ENCODE measurements at regions not wholly inside any gene's neighbourhood (a gene's known extent, or its start where the extent isn't known, plus 50 kb on each side); places are given as distances from the start of the nearest gene placed in this dataset.
A peak's percentile ranks its signal among the peaks of the same experiment; 100 is the strongest.
"Not testable (repeated sequence)": the region's sequence is repeated elsewhere in the genome, so short reads cannot be mapped to it uniquely, and the experiment has no call there.

DNA sequence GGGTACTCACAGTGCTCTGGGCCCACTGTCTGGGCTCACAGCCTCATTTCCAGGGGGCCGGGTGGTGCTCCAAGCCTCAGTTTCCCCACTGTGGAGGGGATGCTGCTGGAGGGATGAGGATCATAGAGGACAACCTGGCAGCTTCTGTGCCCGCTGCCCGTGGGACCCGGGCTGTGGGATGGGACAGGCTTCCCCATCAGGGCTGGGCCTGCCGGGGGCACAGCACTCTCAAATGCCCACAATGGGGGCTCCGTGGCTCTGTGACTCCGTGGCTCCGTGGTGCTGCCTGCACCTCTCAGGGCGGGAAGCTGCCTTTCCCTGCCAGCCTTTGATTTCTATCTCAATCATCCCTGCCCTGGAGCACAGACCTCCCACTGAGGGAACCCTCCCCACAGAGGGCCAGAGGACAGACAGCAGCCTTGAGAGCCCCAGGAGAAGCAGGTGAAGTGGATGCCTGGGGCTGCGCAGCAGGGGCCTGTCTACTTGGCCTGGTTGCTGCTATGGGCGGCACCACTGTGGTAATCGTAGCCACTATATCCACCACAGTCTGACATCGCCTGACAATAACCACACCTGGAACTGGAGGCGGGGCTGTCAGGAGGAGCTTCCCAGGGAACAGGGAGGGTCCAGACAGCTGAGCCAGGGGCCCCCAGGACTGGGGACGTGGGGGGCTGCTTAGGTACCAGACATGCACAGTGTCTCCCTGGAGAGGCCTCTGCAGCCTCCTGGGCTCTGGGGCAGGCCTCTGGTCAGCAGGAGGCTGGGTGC is 375.9 kb downstream of the TMEM121 start:
- H3K4me3 ChIP-seq (ENCODE audit: control extremely low read depth in 1 of 5, extremely low read depth in 1 of 5, insufficient read depth in 1 of 5, low read depth in 2 of 5, low read length in 4 of 5) = peak overlapping the region in 3 of 5 experiments; percentile 31 to 43 (median 35)
- H3K79me2 ChIP-seq (ENCODE audit: control insufficient read depth, insufficient read depth, low read length) = peaks cover 40% of the 10 kb centered on the region
- H4K20me1 ChIP-seq (ENCODE audit: control insufficient read depth, insufficient read depth, low read length, poor library complexity, severe bottlenecking) = no peaks in the 10 kb centered on the region
- no peaks in the 10 kb centered on the region for H3K36me3 ChIP-seq (replicated peaks in 1 of 2; ENCODE audit: control extremely low read depth in 1 of 2, control insufficient read depth in 1 of 2, extremely low read depth in 1 of 2, insufficient read depth in 2 of 2, low read length in 1 of 2)
- peak overlapping the region; percentile 44 for H3K4me2 ChIP-seq (replicated peaks; ENCODE audit: low read depth, low read length, poor library complexity, severe bottlenecking)
- DNase-seq (no peak), ATAC-seq (ENCODE audit: low read depth) (no peak)
- H3K4me1 ChIP-seq (ENCODE audit: control insufficient read depth in 2 of 2, insufficient read depth in 2 of 2, low read length in 2 of 2) = peaks cover 0 to 3% of the 10 kb centered on the region in 2 donors
- no peak overlapping the region for H3K9ac ChIP-seq (ENCODE audit: low read length)
- H3K9me3 ChIP-seq (ENCODE audit: control extremely low read depth in 1 of 3, control insufficient read depth in 2 of 3, insufficient read depth in 1 of 3, low read length in 2 of 3) = no peaks in the 10 kb centered on the region
- no CpG with 5 or more reads among the region's 15 CpGs for WGBS (ENCODE audit: insufficient coverage)
- no peaks in the 10 kb centered on the region for H3K27me3 ChIP-seq (replicated peaks in 1 of 4; ENCODE audit: control extremely low read depth in 1 of 4, control insufficient read depth in 3 of 4, insufficient read depth in 4 of 4, low read length in 3 of 4)
- TF ChIP-seq, protein P1, sequence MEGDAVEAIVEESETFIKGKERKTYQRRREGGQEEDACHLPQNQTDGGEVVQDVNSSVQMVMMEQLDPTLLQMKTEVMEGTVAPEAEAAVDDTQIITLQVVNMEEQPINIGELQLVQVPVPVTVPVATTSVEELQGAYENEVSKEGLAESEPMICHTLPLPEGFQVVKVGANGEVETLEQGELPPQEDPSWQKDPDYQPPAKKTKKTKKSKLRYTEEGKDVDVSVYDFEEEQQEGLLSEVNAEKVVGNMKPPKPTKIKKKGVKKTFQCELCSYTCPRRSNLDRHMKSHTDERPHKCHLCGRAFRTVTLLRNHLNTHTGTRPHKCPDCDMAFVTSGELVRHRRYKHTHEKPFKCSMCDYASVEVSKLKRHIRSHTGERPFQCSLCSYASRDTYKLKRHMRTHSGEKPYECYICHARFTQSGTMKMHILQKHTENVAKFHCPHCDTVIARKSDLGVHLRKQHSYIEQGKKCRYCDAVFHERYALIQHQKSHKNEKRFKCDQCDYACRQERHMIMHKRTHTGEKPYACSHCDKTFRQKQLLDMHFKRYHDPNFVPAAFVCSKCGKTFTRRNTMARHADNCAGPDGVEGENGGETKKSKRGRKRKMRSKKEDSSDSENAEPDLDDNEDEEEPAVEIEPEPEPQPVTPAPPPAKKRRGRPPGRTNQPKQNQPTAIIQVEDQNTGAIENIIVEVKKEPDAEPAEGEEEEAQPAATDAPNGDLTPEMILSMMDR (IDR thresholded peaks at IDR 0.05) = no peak
- TF ChIP-seq EZH2 (IDR thresholded peaks at IDR 0.05; ENCODE audit: borderline replicate concordance, insufficient read depth, low read depth, low read length, poor library complexity, severe bottlenecking) = no peak
- Mint-ChIP-seq H3K27me3 (no peaks in the 10 kb centered on the region), H3K4me3 (peak overlapping the region; percentile 10), H3K9me3 (ENCODE audit: insufficient read depth) (no peaks in the 10 kb centered on the region), H3K4me1 (peaks cover 19% of the 10 kb centered on the region), H3K27ac (peak overlapping the region; percentile 37)
- intact Hi-C loops (cut with micrococcal nuclease) = no loop called here
- ChIA-PET POLR2A (interaction anchor here (1.3 kb wide), 1 partner anchor 41 kb away, joined by 5 read pairs; no protein-coding TSS in a partner anchor), CTCF (no interaction called here)
- no peak overlapping the region for H3K27ac ChIP-seq (ENCODE audit: low read length in 2 of 2)
- H2AFZ ChIP-seq (ENCODE audit: insufficient read depth, low read depth, low read length, poor library complexity, severe bottlenecking) = no peak overlapping the region

DNA sequence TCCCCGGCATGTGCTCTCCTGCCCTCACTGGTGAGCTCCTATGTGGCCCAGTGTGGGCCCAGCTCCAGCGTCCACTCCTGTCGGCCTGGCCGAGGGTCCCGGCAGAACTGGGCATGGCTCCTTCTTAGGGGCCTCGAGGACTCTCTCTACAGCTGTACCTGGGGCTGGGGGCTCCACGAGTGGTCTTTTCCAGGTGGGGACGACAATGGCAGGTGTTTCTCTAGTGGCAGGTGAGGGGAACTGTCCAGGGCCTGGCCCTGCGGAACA is 376.4 kb downstream of the TMEM121 start:
- H3K9me3 ChIP-seq (ENCODE audit: control extremely low read depth in 1 of 3, control insufficient read depth in 2 of 3, insufficient read depth in 1 of 3, low read length in 2 of 3); H3K27me3 Mint-ChIP-seq; H4K20me1 ChIP-seq (ENCODE audit: control insufficient read depth, insufficient read depth, low read length, poor library complexity, severe bottlenecking); H3K4me1 ChIP-seq (ENCODE audit: control insufficient read depth in 2 of 2, insufficient read depth in 2 of 2, low read length in 2 of 2); H3K27ac ChIP-seq (ENCODE audit: low read length in 2 of 2); H3K9ac ChIP-seq (ENCODE audit: low read length); CTCF ChIA-PET; DNase-seq; POLR2A ChIA-PET; intact Hi-C loops (cut with micrococcal nuclease); H3K4me2 ChIP-seq (replicated peaks; ENCODE audit: low read depth, low read length, poor library complexity, severe bottlenecking); H3K27me3 ChIP-seq (replicated peaks in 1 of 4; ENCODE audit: control extremely low read depth in 1 of 4, control insufficient read depth in 3 of 4, insufficient read depth in 4 of 4, low read length in 3 of 4); ATAC-seq (ENCODE audit: low read depth); H2AFZ ChIP-seq (ENCODE audit: insufficient read depth, low read depth, low read length, poor library complexity, severe bottlenecking); H3K9me3 Mint-ChIP-seq (ENCODE audit: insufficient read depth); H3K36me3 ChIP-seq (replicated peaks in 1 of 2; ENCODE audit: control extremely low read depth in 1 of 2, control insufficient read depth in 1 of 2, extremely low read depth in 1 of 2, insufficient read depth in 2 of 2, low read length in 1 of 2): not testable (repeated sequence)
- peak overlapping the region; percentile 26 for H3K27ac Mint-ChIP-seq
- peaks cover 18% of the 10 kb centered on the region for H3K4me1 Mint-ChIP-seq
- H3K4me3 ChIP-seq (ENCODE audit: control extremely low read depth in 1 of 5, extremely low read depth in 1 of 5, insufficient read depth in 1 of 5, low read depth in 2 of 5, low read length in 4 of 5) = peak overlapping the region in 1 of 5 experiments; percentile 11
- WGBS (ENCODE audit: insufficient coverage) = no CpG with 5 or more reads among the region's 9 CpGs
- H3K79me2 ChIP-seq (ENCODE audit: control insufficient read depth, insufficient read depth, low read length) = peaks cover 45% of the 10 kb centered on the region
- H3K4me3 Mint-ChIP-seq = peak overlapping the region; percentile 29
